Left hindlimb (tissue), 1 donor: ENCODE measurements at regions not wholly inside any gene's neighbourhood (a gene's known extent, or its start where the extent isn't known, plus 50 kb on each side); places are given as distances from the start of the nearest gene placed in this dataset.
"Not testable (repeated sequence)": the region's sequence is repeated elsewhere in the genome, so short reads cannot be mapped to it uniquely, and the experiment has no call there.

Experiments used
- DNase-seq: peaks from one replicate; pipeline ENCODE4 v3.0.0-alpha.2; 2018

GRCh38 chr4:177193024-177193715 lies 116.5 kb upstream of the NEIL3 start:
- DNase-seq = not testable (repeated sequence)

GRCh38 chr4:177194906-177195305 lies 114.8 kb upstream of the NEIL3 start:
- no peak for DNase-seq

GRCh38 chr4:177196615-177197014 lies 113.1 kb upstream of the NEIL3 start:
- DNase-seq = no peak

- DNase-seq = no peak
These were observed 108.1 kb upstream of the NEIL3 start for GRCh38 chr4:177201614-177202013.

GRCh38 chr4:177204126-177204525 lies 105.5 kb upstream of the NEIL3 start:
- DNase-seq = no peak

- no peak for DNase-seq
These were observed 94.7 kb upstream of the NEIL3 start for GRCh38 chr4:177214935-177215334.

GRCh38 chr4:177220376-177220775 lies 89.3 kb upstream of the NEIL3 start:
- no peak for DNase-seq

GRCh38 chr4:177222781-177223180 lies 86.9 kb upstream of the NEIL3 start:
- no peak for DNase-seq

- DNase-seq = no peak
These were observed 84.1 kb upstream of the NEIL3 start for GRCh38 chr4:177225605-177226004.

GRCh38 chr4:177227636-177228035 lies 82.0 kb upstream of the NEIL3 start:
- no peak for DNase-seq

- no peak for DNase-seq
These were observed 81.1 kb upstream of the NEIL3 start for GRCh38 chr4:177228599-177228998.

GRCh38 chr4:177229331-177229730 lies 80.3 kb upstream of the NEIL3 start:
- DNase-seq = no peak

GRCh38 chr4:177232473-177232872 lies 77.2 kb upstream of the NEIL3 start:
- DNase-seq = no peak

- no peak for DNase-seq
These were observed 74.6 kb upstream of the NEIL3 start for GRCh38 chr4:177235026-177235425.

- DNase-seq = no peak
These were observed 72.8 kb upstream of the NEIL3 start for GRCh38 chr4:177236886-177237285.

GRCh38 chr4:177237291-177237690 lies 72.4 kb upstream of the NEIL3 start:
- DNase-seq = no peak

- no peak for DNase-seq
These were observed 70.2 kb upstream of the NEIL3 start for GRCh38 chr4:177239477-177239876.

GRCh38 chr4:177239878-177240277 lies 69.8 kb upstream of the NEIL3 start:
- DNase-seq = no peak

- no peak for DNase-seq
These were observed 66.9 kb upstream of the NEIL3 start for GRCh38 chr4:177242651-177243286.

GRCh38 chr4:177246641-177247584 lies 62.8 kb upstream of the NEIL3 start:
- DNase-seq = no peak

GRCh38 chr4:177250056-177250696 lies 59.5 kb upstream of the NEIL3 start:
- DNase-seq = peak; percentile 59

GRCh38 chr4:177251237-177251636 lies 58.4 kb upstream of the NEIL3 start:
- no peak for DNase-seq

- DNase-seq = no peak
These were observed 54.3 kb upstream of the NEIL3 start for GRCh38 chr4:177255359-177255758.
